Prostate gland (tissue), 1 donor: ENCODE measurements at regions not wholly inside any gene's neighbourhood (a gene's known extent, or its start where the extent isn't known, plus 50 kb on each side); places are given as distances from the start of the nearest gene placed in this dataset.

Experiments
- POLR2A ChIP-seq: fragments of 450-650 bp; IDR thresholded peaks from one replicate; pipeline ENCODE4 v1.6.1; 2016; ENCODE audit warnings: antibody characterized with exemption, mild to moderate bottlenecking
- POLR2AphosphoS5 ChIP-seq: sonication (generic); formaldehyde crosslinking; IDR thresholded peaks from one replicate; pipeline ENCODE4 v1.6.1; 2017; ENCODE audit warnings: antibody characterized with exemption

DNA sequence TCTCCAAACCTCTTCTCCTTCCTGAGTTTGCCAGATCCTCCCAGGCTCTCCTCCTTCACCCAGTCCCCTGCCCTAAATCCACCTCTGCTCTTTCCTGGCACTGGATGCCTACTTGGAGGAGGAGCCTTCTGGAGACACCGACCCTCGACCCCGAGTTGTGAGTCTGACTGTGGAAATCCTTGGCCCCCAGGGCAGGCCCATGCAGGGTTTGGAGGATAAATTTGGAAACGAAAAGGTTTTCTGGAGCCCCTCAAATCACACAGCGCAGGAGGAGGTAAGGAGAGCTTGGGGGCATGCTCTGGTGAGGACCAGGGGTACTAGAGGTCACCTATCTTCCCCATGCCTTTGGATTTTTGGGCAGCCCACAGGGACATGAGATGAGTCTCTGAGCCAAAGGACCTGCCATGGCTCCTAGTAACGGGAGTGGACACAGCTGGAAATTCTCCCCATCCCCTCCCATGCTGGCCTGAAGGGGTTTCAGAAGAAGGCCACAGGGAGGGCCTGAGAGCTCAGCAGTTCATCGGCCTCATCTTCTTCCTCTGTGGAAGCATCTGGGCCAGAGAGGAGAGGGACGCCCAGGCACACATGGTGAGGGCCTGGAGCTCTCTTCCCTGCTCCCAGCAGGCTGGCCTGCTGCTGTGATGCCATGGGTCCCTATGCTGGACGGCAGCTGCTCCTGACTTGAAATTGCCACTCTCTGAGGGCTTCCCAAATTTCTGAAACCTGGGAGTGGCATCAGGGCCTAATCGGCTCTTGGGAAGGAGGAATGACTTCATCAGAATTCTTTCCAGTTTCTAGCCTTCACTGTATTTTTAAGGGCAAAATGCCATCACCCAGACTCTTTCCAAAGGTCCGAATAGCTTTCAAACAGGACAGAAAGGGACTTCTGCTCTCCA lies 68.6 kb upstream of the ITGA11 start:
- TF ChIP-seq POLR2AphosphoS5 (no peak), POLR2A (no peak)
